K562 (cell line): ENCODE measurements at regions not wholly inside any gene's neighbourhood (a gene's known extent, or its start where the extent isn't known, plus 50 kb on each side); places are given as distances from the start of the nearest gene placed in this dataset.

Source experiments
- ATAC-seq: fragments of 200-7000 bp; cut with Tn5 transposase; 3 replicates; pipeline ENCODE4 v1.9.1; 2020; ENCODE audit warnings: moderate library complexity
- BruUV-seq: library from RNA; stranded (reverse); fragments of 400-500 nt; replicated peaks from 2 replicates; lab custom pipeline; 2021; lab: Mats Ljungman, UMichigan
- CTCF ChIA-PET: fragments of 300-600 bp; formaldehyde crosslinking; extraction: SDS; loops from one replicate; lab custom pipeline; 2021; ENCODE audit warnings: low intra/inter-chr PET ratio; lab: Yijun Ruan, JAX
- POLR2A ChIA-PET: fragments of 300-600, 350-650 bp; sonication (Branson Sonifier 250); formaldehyde crosslinking; extraction: SDS; loops from one replicate; lab custom pipeline; 2021; ENCODE audit warnings: antibody characterized with exemption, inconsistent platforms; lab: Yijun Ruan, JAX
- DNase-seq, 4 experiments: peaks; one replicate each; pipeline versions ENCODE4 v3.0.0 to v3.0.0-alpha.2; 2011 to 2018; ENCODE audit warnings: low spot score in 3 of 4, mixed read lengths in 3 of 4; ENCODE audit errors: extremely low read depth in 1 of 4
- FAIRE-seq: peaks from 2 replicates; lab custom pipeline; 2011; peaks lifted over from hg19 to GRCh38; lab: Jason Lieb, UNC
- H2AFZ ChIP-seq: 2 replicates; pipeline ENCODE4 v1.6.0; 2011; ENCODE audit warnings: low read depth, low read length, control low read depth, inconsistent platforms
- H3K27ac ChIP-seq: fragments of 200-600 bp; 3 replicates; pipeline ENCODE4 v1.8.0; 2011; ENCODE audit warnings: low read depth, mild to moderate bottlenecking, control low read depth, inconsistent platforms, low read length, moderate library complexity, mixed read lengths; ENCODE audit errors: extremely low read depth
- H3K27me3 ChIP-seq, 2 experiments: fragments of 300-600 bp in 1 of 2; 2 replicates in 1 of 2; 3 replicates in 1 of 2; pipeline versions ENCODE4 v1.6.0 to v1.8.0; 2011; ENCODE audit warnings: inconsistent platforms in 2 of 2, low read length in 2 of 2, mild to moderate bottlenecking in 1 of 2, mixed read lengths in 1 of 2, moderate library complexity in 1 of 2; ENCODE audit not compliant: control insufficient read depth in 2 of 2, insufficient read depth in 2 of 2
- H3K36me3 ChIP-seq: fragments of 300-600 bp; 3 replicates; pipeline ENCODE4 v1.8.0; 2011; ENCODE audit warnings: mild to moderate bottlenecking, low read length, inconsistent platforms; ENCODE audit not compliant: control insufficient read depth, insufficient read depth
- H3K4me1 ChIP-seq, 2 experiments: fragments of 200-600 bp in 1 of 2; replicated peaks in 1 of 2; 2 replicates in 1 of 2; 3 replicates in 1 of 2; pipeline versions ENCODE4 v1.5.1 to v1.8.0; 2011; ENCODE audit warnings: inconsistent platforms in 2 of 2, low read length in 2 of 2, mild to moderate bottlenecking in 1 of 2, mixed read lengths in 1 of 2, moderate library complexity in 1 of 2; ENCODE audit not compliant: control insufficient read depth in 2 of 2, insufficient read depth in 2 of 2
- H3K4me2 ChIP-seq: 2 replicates; pipeline ENCODE4 v1.6.1; 2011; ENCODE audit warnings: low read length, control low read depth, inconsistent platforms, mixed read lengths; ENCODE audit not compliant: insufficient read depth
- H3K4me3 ChIP-seq: fragments of 200-600 bp; sonication (generic), shearing (Covaris generic); 2 replicates; pipeline ENCODE4 v1.5.1; 2016; ENCODE audit warnings: control low read depth, inconsistent platforms
- H3K79me2 ChIP-seq: fragments of 200-600 bp; 3 replicates; pipeline ENCODE4 v1.8.0; 2011; ENCODE audit warnings: low read length, inconsistent platforms; ENCODE audit not compliant: control insufficient read depth, insufficient read depth
- H3K9ac ChIP-seq, 2 experiments: 2 replicates each; pipeline versions ENCODE4 v1.6.0 to v1.6.1; 2011; ENCODE audit warnings: low read depth in 2 of 2, low read length in 2 of 2, control low read depth in 1 of 2, inconsistent platforms in 1 of 2, mild to moderate bottlenecking in 1 of 2, mixed read lengths in 1 of 2; ENCODE audit not compliant: insufficient read depth in 1 of 2
- H3K9me1 ChIP-seq: one replicate; pipeline ENCODE4 v1.6.0; 2011; ENCODE audit warnings: inconsistent platforms, mild to moderate bottlenecking, low read length, moderate library complexity; ENCODE audit not compliant: control insufficient read depth, insufficient read depth
- H3K9me3 ChIP-seq: replicated peaks from 2 replicates; pipeline ENCODE4 v1.5.1; 2011; ENCODE audit warnings: low read depth, low read length, inconsistent platforms; ENCODE audit not compliant: control insufficient read depth, insufficient read depth
- H4K20me1 ChIP-seq: replicated peaks from 2 replicates; pipeline ENCODE4 v1.6.1; 2011; ENCODE audit warnings: low read length, inconsistent platforms, mixed read lengths; ENCODE audit not compliant: control insufficient read depth, insufficient read depth
- ARNT ChIP-seq, 2 experiments: fragments of 450-650 bp; IDR thresholded peaks; 2 replicates each; pipeline ENCODE4 v1.6.1; 2016; ENCODE audit warnings: mild to moderate bottlenecking in 1 of 2
- EGR1 ChIP-seq: fragments of 450-650 bp; conservative IDR thresholded peaks from 2 replicates; pipeline ENCODE4 v1.6.1; 2017; ENCODE audit warnings: mild to moderate bottlenecking
- JUNB ChIP-seq: fragments of 450-650 bp; formaldehyde crosslinking; conservative IDR thresholded peaks from 2 replicates; pipeline ENCODE4 v1.4.0; 2020; ENCODE audit warnings: mild to moderate bottlenecking
- MCM5 ChIP-seq: fragments of 450-650 bp; IDR thresholded peaks from 2 replicates; pipeline ENCODE4 v1.6.1; 2016; ENCODE audit warnings: low read depth
- MTA1 ChIP-seq: fragments of 450-650 bp; IDR thresholded peaks from 2 replicates; pipeline ENCODE4 v1.6.1; 2017; ENCODE audit warnings: borderline replicate concordance
- PPARD ChIP-seq: fragments of 250-450 bp; sonication (Bioruptor Pico); IDR thresholded peaks from 2 replicates; pipeline ENCODE4 v1.8.0; 2022; ENCODE audit warnings: inconsistent platforms, mild to moderate bottlenecking, moderate library complexity
- RAD51 ChIP-seq: fragments of 450-650 bp; IDR thresholded peaks from 2 replicates; pipeline ENCODE4 v1.7.1; 2016; ENCODE audit warnings: low read depth, mild to moderate bottlenecking, borderline replicate concordance
- RBM34 ChIP-seq: fragments of 200-400 bp; formaldehyde crosslinking; IDR thresholded peaks from 2 replicates; pipeline ENCODE4 v1.6.1; 2018; ENCODE audit warnings: low read length, borderline replicate concordance; ENCODE audit not compliant: insufficient read depth
- RREB1 ChIP-seq: fragments of 250-450 bp; sonication (Bioruptor Pico); IDR thresholded peaks from 2 replicates; pipeline ENCODE4 v1.4.0; 2020
- SLC30A9 ChIP-seq: fragments of 250-450 bp; sonication (Bioruptor Pico); IDR thresholded peaks from 2 replicates; pipeline ENCODE4 v1.8.0; 2022; ENCODE audit warnings: mild to moderate bottlenecking, moderate library complexity
- STAT5B ChIP-seq: fragments of 250-450 bp; sonication (Bioruptor Pico); IDR thresholded peaks from 2 replicates; pipeline ENCODE4 v1.8.0; 2021; ENCODE audit warnings: mild to moderate bottlenecking, inconsistent platforms
- ZNF707 ChIP-seq: fragments of 250-450 bp; sonication (Bioruptor Pico); conservative IDR thresholded peaks from 2 replicates; pipeline ENCODE4 v1.8.0; 2022; ENCODE audit warnings: inconsistent platforms, mild to moderate bottlenecking, moderate library complexity
- WGBS: fragments of 100-300 bp; shearing (Covaris generic); methylation state at CpG from one replicate; pipeline ENCODE4 v1.1.6; 2016; ENCODE audit warnings: low coverage, mixed read lengths; ENCODE audit not compliant: insufficient coverage; ENCODE audit errors: missing lambda C conversion rate; 5-methylcytosine and 5-hydroxymethylcytosine counted together
- in situ Hi-C: fragments of 300-500 bp; cut with MboI; formaldehyde crosslinking; loops from 4 replicates; pipeline ENCODE4 v1.15.0; 2018; ENCODE audit warnings: inconsistent platforms, mixed read lengths
- intact Hi-C: fragments of 100-400 bp; cut with micrococcal nuclease; formaldehyde crosslinking; loops from 2 replicates; pipeline ENCODE4 v1.14.2; 2022
- TF ChIP-seq, protein P1 (sequence below): fragments of 450-650 bp; IDR thresholded peaks from 2 replicates; pipeline ENCODE4 v1.6.1; 2016; ENCODE audit warnings: borderline replicate concordance
- TF ChIP-seq, protein P2 (sequence below): fragments of 200-800 bp; sonication (Bioruptor generic); IDR thresholded peaks from 2 replicates; pipeline ENCODE4 v1.6.1; 2017; ENCODE audit warnings: missing genetic modification characterization, missing compliant biosample characterization

DNA sequence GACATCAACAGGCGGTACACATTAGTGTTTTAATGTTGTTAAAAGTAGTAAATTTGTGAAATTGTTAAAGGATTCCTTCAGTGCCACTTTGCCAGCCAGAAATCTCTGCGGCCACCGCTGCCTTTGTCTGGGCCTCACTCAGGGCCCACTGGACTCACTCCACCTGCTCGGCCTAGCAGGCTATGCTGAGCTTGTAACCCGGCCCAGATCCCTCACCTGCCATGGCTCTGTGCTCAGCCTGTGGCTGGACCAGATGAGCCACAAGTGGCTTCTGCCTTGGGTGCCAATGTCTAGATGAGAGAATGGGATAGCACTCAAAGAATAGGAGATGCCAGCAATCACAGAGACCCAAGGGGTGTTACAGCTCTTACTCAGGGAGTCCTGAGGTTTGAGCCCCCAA is 1228.0 kb downstream of the DIAPH3 start:
- Histone ChIP-seq H3K4me3 (no peak overlapping the region), H3K9me1 (no peaks in the 10 kb centered on the region), H3K27ac (no peak overlapping the region), H3K4me1 (no peaks in the 10 kb centered on the region), H3K9ac (no peak overlapping the region), H4K20me1 (no peaks in the 10 kb centered on the region), H2AFZ (no peak overlapping the region), H3K79me2 (no peaks in the 10 kb centered on the region), H3K36me3 (no peaks in the 10 kb centered on the region), H3K27me3 (no peaks in the 10 kb centered on the region), H3K9me3 (no peaks in the 10 kb centered on the region), H3K4me2 (no peak overlapping the region)
- POLR2A ChIA-PET, result no interaction called here
- 0% methylated on average over 5 of the region's 5 CpGs for WGBS
- no peak for ATAC-seq
- in situ Hi-C loops, result no loop called here
- BruUV-seq, result no TSS peak
- intact Hi-C loops, result no loop called here
- no peak for DNase-seq
- no peak for FAIRE-seq
- CTCF ChIA-PET, result no interaction called here
- TF ChIP-seq, protein P1, sequence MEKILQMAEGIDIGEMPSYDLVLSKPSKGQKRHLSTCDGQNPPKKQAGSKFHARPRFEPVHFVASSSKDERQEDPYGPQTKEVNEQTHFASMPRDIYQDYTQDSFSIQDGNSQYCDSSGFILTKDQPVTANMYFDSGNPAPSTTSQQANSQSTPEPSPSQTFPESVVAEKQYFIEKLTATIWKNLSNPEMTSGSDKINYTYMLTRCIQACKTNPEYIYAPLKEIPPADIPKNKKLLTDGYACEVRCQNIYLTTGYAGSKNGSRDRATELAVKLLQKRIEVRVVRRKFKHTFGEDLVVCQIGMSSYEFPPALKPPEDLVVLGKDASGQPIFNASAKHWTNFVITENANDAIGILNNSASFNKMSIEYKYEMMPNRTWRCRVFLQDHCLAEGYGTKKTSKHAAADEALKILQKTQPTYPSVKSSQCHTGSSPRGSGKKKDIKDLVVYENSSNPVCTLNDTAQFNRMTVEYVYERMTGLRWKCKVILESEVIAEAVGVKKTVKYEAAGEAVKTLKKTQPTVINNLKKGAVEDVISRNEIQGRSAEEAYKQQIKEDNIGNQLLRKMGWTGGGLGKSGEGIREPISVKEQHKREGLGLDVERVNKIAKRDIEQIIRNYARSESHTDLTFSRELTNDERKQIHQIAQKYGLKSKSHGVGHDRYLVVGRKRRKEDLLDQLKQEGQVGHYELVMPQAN, result no peak
- TF ChIP-seq RREB1 (CRISPR knock-in tag), result no peak
- no peak for TF ChIP-seq STAT5B
- TF ChIP-seq ZNF707 (CRISPR knock-in tag), result no peak
- TF ChIP-seq JUNB (CRISPR knock-in tag), result no peak
- TF ChIP-seq RAD51, result no peak
- TF ChIP-seq ARNT (IDR thresholded peaks at IDR 0.05), result no peak
- TF ChIP-seq SLC30A9 (CRISPR knock-in tag), result no peak
- TF ChIP-seq EGR1, result no peak
- no peak for TF ChIP-seq MTA1
- TF ChIP-seq MCM5, result no peak
- TF ChIP-seq PPARD (CRISPR knock-in tag), result no peak
- TF ChIP-seq, protein P2, sequence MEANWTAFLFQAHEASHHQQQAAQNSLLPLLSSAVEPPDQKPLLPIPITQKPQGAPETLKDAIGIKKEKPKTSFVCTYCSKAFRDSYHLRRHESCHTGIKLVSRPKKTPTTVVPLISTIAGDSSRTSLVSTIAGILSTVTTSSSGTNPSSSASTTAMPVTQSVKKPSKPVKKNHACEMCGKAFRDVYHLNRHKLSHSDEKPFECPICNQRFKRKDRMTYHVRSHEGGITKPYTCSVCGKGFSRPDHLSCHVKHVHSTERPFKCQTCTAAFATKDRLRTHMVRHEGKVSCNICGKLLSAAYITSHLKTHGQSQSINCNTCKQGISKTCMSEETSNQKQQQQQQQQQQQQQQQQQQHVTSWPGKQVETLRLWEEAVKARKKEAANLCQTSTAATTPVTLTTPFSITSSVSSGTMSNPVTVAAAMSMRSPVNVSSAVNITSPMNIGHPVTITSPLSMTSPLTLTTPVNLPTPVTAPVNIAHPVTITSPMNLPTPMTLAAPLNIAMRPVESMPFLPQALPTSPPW, result no peak
- TF ChIP-seq RBM34, result no peak
